GM06990 (cell line): ENCODE measurements at regions not wholly inside any gene's neighbourhood (a gene's known extent, or its start where the extent isn't known, plus 50 kb on each side); places are given as distances from the start of the nearest gene placed in this dataset.

Experiments
- DNase-seq: peaks from one replicate; pipeline ENCODE4 v3.0.0-alpha.2; 2011; ENCODE audit not compliant: insufficient read length; ENCODE audit errors: extremely low read depth
- H3K27me3 ChIP-seq: replicated peaks from 2 replicates; pipeline ENCODE4 v1.6.0; 2011; ENCODE audit warnings: low read length; ENCODE audit not compliant: control insufficient read depth, insufficient read depth
- H3K36me3 ChIP-seq: 2 replicates; pipeline ENCODE4 v1.5.1; 2011; ENCODE audit warnings: low read length; ENCODE audit not compliant: control insufficient read depth, insufficient read depth
- H3K4me3 ChIP-seq: replicated peaks from 2 replicates; pipeline ENCODE4 v1.5.1; 2011; ENCODE audit warnings: low read depth, mild to moderate bottlenecking, control low read depth, low read length
- CTCF ChIP-seq: IDR thresholded peaks from 2 replicates; pipeline ENCODE4 v1.5.1; 2011; ENCODE audit warnings: low read length, control low read depth, mild to moderate bottlenecking, inconsistent platforms; ENCODE audit not compliant: insufficient read depth, poor library complexity, severe bottlenecking

DNA sequence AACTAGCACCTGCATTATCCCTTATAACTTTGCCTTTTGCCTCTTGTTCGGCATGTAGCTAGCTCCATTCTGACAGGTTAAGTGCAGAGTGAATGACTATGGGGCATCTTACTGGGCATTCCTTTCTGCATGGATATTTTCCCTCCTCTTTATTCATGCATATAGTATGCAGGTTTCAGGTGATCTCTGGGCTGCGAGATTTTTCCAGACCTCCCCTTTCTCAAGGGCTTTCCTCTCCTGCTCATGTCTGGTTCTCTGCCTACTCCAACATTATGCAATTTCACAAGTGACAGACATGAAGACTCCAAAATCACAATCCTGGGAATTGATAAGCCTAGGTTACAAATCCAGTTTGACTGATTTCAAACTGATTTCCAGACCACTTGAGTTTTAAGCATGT lies 503.8 kb downstream of the NXPH1 start:
- Histone ChIP-seq H3K27me3 (no peaks in the 10 kb centered on the region), H3K36me3 (no peaks in the 10 kb centered on the region), H3K4me3 (no peak overlapping the region)
- DNase-seq, result no peak
- TF ChIP-seq CTCF, result no peak

DNA sequence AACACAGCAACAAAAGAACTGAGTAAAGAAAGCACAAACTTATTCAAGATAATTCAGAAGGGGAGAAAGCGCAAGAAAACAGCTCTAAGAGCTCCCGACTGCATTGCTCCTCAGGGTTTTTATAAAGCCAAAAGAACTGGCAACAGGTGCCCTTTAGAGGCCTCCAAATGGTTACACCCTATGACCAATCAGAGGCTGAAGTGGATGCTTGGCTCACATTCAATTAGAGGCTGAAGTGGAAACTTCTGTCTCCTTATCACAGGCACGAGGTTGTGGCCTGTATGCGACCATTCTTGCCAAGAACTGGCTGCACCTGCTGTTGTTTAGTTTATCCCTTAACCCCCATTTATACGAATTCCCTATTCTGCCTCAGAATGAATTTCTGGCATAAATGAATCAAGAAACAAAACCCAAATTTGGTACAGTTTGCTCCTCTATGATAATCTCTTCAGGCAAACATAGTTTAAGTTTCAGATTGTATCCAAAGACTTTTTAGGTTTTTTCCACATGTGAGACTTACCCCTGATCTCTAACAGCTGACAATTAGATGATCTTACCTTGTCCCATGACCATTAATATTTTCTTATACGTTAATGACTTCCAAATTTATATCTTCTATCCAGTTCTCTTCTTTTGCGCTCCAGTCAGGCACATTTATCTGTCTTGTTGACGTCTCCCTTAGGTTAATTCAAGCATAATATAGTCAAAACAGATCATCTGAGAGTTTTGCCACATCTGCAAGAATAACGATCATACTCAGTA lies 504.8 kb downstream of the NXPH1 start:
- Histone ChIP-seq H3K4me3 (no peak overlapping the region), H3K27me3 (no peaks in the 10 kb centered on the region), H3K36me3 (no peaks in the 10 kb centered on the region)
- no peak for DNase-seq
- no peak for TF ChIP-seq CTCF

DNA sequence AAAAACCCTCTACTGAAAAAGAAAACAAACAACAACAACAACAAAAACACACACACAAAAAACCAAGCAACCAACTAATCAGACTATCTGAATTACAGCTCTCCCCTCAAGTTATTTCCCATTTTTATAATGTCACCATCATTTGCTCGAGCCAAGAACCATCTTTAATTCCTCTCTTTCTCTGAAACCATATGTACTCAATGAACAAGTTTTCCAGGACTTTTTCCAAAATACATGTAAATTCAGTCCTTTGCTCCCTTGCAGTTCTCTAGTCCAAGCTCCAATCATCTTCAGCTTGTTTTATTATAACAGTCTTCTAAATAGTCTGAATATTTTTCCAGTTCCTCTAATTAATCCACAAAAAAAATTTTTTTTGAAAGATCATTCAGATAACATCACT lies 506.0 kb downstream of the NXPH1 start:
- no peak for TF ChIP-seq CTCF
- H3K36me3 ChIP-seq, result no peaks in the 10 kb centered on the region
- DNase-seq, result no peak
- H3K4me3 ChIP-seq, result no peak overlapping the region
- no peaks in the 10 kb centered on the region for H3K27me3 ChIP-seq

GRCh38 chr7:8963722-8964121 lies 530.3 kb downstream of the NXPH1 start:
- Histone ChIP-seq H3K36me3 (no peaks in the 10 kb centered on the region), H3K27me3 (no peaks in the 10 kb centered on the region), H3K4me3 (no peak overlapping the region)
- no peak for TF ChIP-seq CTCF
- DNase-seq, result no peak

- Histone ChIP-seq H3K36me3 (no peaks in the 10 kb centered on the region), H3K27me3 (no peaks in the 10 kb centered on the region), H3K4me3 (no peak overlapping the region)
- no peak for TF ChIP-seq CTCF
- no peak for DNase-seq
Measured at GRCh38 chr7:8965177-8965576, 531.8 kb downstream of the NXPH1 start.

DNA sequence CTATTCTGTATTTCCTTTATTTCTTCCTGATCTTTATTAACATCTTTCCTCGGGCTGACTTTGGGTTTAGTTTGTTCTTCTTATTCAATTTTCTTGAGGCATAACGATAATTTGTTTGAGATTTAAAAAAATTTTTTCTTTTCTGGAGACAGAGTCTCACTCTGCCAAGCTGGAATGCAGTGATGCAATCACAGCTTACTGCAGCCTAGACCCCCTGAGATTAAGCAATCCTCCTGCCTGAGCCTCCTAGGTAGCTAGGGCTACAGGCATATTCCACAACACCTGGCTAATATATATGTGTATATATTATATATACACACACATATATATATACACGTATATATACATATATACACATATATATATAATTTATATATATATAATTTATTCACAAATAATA lies 540.2 kb downstream of the NXPH1 start:
- no peak for DNase-seq
- Histone ChIP-seq H3K36me3 (no peaks in the 10 kb centered on the region), H3K27me3 (no peaks in the 10 kb centered on the region), H3K4me3 (no peak overlapping the region)
- no peak for TF ChIP-seq CTCF
